A549 (cell line): ENCODE measurements at regions not wholly inside any gene's neighbourhood (a gene's known extent, or its start where the extent isn't known, plus 50 kb on each side); places are given as distances from the start of the nearest gene placed in this dataset.

Experiments
- ATAC-seq, 2 experiments: fragments of 200-7000 bp in 1 of 2; fragments of >200 bp in 1 of 2; cut with Nextera tagmentation in 1 of 2; cut with Tn5 transposase in 1 of 2; 3 replicates each; pipeline versions ENCODE4 v1.8.0 to v1.9.1; 2018 to 2020; ENCODE audit warnings: mild to moderate bottlenecking in 1 of 2, moderate library complexity in 1 of 2
- CTCF ChIA-PET: fragments of 300-600 bp; sonication (Branson Sonifier 250); formaldehyde crosslinking; extraction: SDS; loops from one replicate; lab custom pipeline; 2021; ENCODE audit warnings: antibody characterized with exemption, inconsistent platforms; lab: Yijun Ruan, JAX
- POLR2A ChIA-PET: fragments of 350-600 bp; formaldehyde crosslinking; extraction: SDS; loops from one replicate; lab custom pipeline; 2021; ENCODE audit warnings: antibody characterized with exemption, inconsistent platforms; lab: Yijun Ruan, JAX
- DNase-seq, 2 experiments: peaks; one replicate each; pipeline versions ENCODE4 v3.0.0 to v3.0.0-alpha.2; 2011 to 2016; ENCODE audit warnings: low read depth in 1 of 2, low spot score in 1 of 2
- FAIRE-seq: peaks from 2 replicates; lab custom pipeline; 2011; peaks lifted over from hg19 to GRCh38; lab: Jason Lieb, UNC
- H3K27ac ChIP-seq, 2 experiments: fragments of >200 bp; sonication (Bioruptor Twin); formaldehyde crosslinking; 3 replicates each; pipeline ENCODE4 v1.5.1; 2016 to 2017
- H3K4me1 ChIP-seq: fragments of >200 bp; sonication (Bioruptor Twin); formaldehyde crosslinking; 3 replicates; pipeline ENCODE4 v1.6.1; 2016
- H3K4me2 ChIP-seq: fragments of >200 bp; sonication (Bioruptor Twin); formaldehyde crosslinking; 3 replicates; pipeline ENCODE4 v1.6.1; 2016
- H3K4me3 ChIP-seq: fragments of >200 bp; sonication (Bioruptor Twin); formaldehyde crosslinking; 3 replicates; pipeline ENCODE4 v1.5.1; 2016
- H3K9me3 ChIP-seq: fragments of >200 bp; sonication (Bioruptor Twin); formaldehyde crosslinking; 3 replicates; pipeline ENCODE4 v1.6.1; 2016
- BHLHE40 ChIP-seq: IDR thresholded peaks from 2 replicates; pipeline ENCODE4 v1.6.1; 2012; ENCODE audit warnings: low read depth, low read length, inconsistent platforms
- CEBPB ChIP-seq, 2 experiments: fragments of >200 bp in 1 of 2; sonication (Bioruptor Twin) in 1 of 2; formaldehyde crosslinking in 1 of 2; IDR thresholded peaks; 2 replicates each; pipeline ENCODE4 v1.6.1; 2012 to 2016
- CHD4 ChIP-seq: fragments of 200-600 bp; sonication (generic); IDR thresholded peaks from 2 replicates; pipeline ENCODE4 v1.6.1; 2016; ENCODE audit warnings: antibody characterized with exemption, mild to moderate bottlenecking, borderline replicate concordance
- CTCF ChIP-seq: fragments of >200 bp; sonication (Bioruptor Twin); formaldehyde crosslinking; IDR thresholded peaks from 3 replicates; pipeline ENCODE4 v1.5.1; 2016
- EP300 ChIP-seq, 2 experiments: fragments of >200 bp; sonication (Bioruptor Twin); formaldehyde crosslinking; IDR thresholded peaks; 2 replicates in 1 of 2; 3 replicates in 1 of 2; pipeline ENCODE4 v1.6.1; 2016 to 2017
- ESRRA ChIP-seq: fragments of 150-350 bp; IDR thresholded peaks from 2 replicates; pipeline ENCODE4 v1.6.1; 2014; ENCODE audit warnings: mild to moderate bottlenecking, low read length, borderline replicate concordance
- FOSL2 ChIP-seq, 2 experiments: fragments of 450-650 bp in 1 of 2; fragments of >200 bp in 1 of 2; sonication (Bioruptor Twin) in 1 of 2; formaldehyde crosslinking; IDR thresholded peaks; 2 replicates each; pipeline versions ENCODE4 v1.5.0 to v1.6.1; 2016 to 2020; ENCODE audit warnings: mild to moderate bottlenecking in 1 of 2, moderate library complexity in 1 of 2
- GATA3 ChIP-seq: IDR thresholded peaks from 2 replicates; pipeline ENCODE4 v1.6.1; 2012; ENCODE audit warnings: borderline replicate concordance
- KDM5A ChIP-seq: fragments of 200-600 bp; sonication (generic); IDR thresholded peaks from 2 replicates; pipeline ENCODE4 v1.6.1; 2016; ENCODE audit warnings: antibody characterized with exemption, mild to moderate bottlenecking
- MAX ChIP-seq: IDR thresholded peaks from 2 replicates; pipeline ENCODE4 v1.6.1; 2012
- MYC ChIP-seq: IDR thresholded peaks from 2 replicates; pipeline ENCODE4 v1.6.1; 2012; ENCODE audit warnings: mild to moderate bottlenecking, inconsistent platforms, low read length, improper control_type of control experiment, borderline replicate concordance
- NPAS2 ChIP-seq: fragments of 250-450 bp; sonication (Bioruptor Pico); IDR thresholded peaks from 2 replicates; pipeline ENCODE4 v1.8.0; 2022; ENCODE audit warnings: mild to moderate bottlenecking, moderate library complexity, borderline replicate concordance
- NR3C1 ChIP-seq: fragments of >200 bp; sonication (Bioruptor Twin); formaldehyde crosslinking; IDR thresholded peaks from 3 replicates; pipeline ENCODE4 v1.6.1; 2017
- POLR2A ChIP-seq: IDR thresholded peaks from 2 replicates; pipeline ENCODE4 v1.6.1; 2012; ENCODE audit warnings: mild to moderate bottlenecking, low read length
- RAD21 ChIP-seq, 2 experiments: fragments of >200 bp in 1 of 2; sonication (Bioruptor Twin) in 1 of 2; formaldehyde crosslinking in 1 of 2; IDR thresholded peaks in 1 of 2; conservative IDR thresholded peaks in 1 of 2; 2 replicates in 1 of 2; 3 replicates in 1 of 2; pipeline ENCODE4 v1.6.1; 2012 to 2018; ENCODE audit warnings: inconsistent platforms in 1 of 2
- RARB ChIP-seq: fragments of 250-450 bp; sonication (Bioruptor Pico); IDR thresholded peaks from 2 replicates; pipeline ENCODE4 v1.8.0; 2021; ENCODE audit warnings: mild to moderate bottlenecking, moderate library complexity
- RCOR1 ChIP-seq: fragments of 150-350 bp; IDR thresholded peaks from 2 replicates; pipeline ENCODE4 v1.6.1; 2014; ENCODE audit warnings: antibody characterized with exemption, low read length, low read depth
- RNF2 ChIP-seq: fragments of 200-600 bp; sonication (generic); IDR thresholded peaks from 2 replicates; pipeline ENCODE4 v1.6.1; 2016; ENCODE audit warnings: low read depth, mild to moderate bottlenecking, antibody characterized with exemption, moderate library complexity, borderline replicate concordance
- SREBF2 ChIP-seq: fragments of 450-650 bp; IDR thresholded peaks from 2 replicates; pipeline ENCODE4 v1.6.1; 2014; ENCODE audit warnings: mild to moderate bottlenecking, moderate library complexity
- WGBS: methylation state at CpG from one replicate; pipeline ENCODE4 v1.1.6; 2017; ENCODE audit errors: missing lambda C conversion rate; 5-methylcytosine and 5-hydroxymethylcytosine counted together

- Histone ChIP-seq H3K27ac (no peak overlapping the region), H3K4me1 (no peaks in the 10 kb centered on the region), H3K9me3 (no peaks in the 10 kb centered on the region)
- WGBS, result 4% methylated on average over 1 of the region's 1 CpG
- FAIRE-seq, result no peak
- DNase-seq, result no peak
- no peak for ATAC-seq
- CTCF ChIA-PET, result no interaction called here
- TF ChIP-seq BHLHE40, result no peak
- TF ChIP-seq, all 56 proteins: peak for 0
- H3K4me3 ChIP-seq, result no peak overlapping the region
- no peak overlapping the region for H3K4me2 ChIP-seq
- POLR2A ChIA-PET, result no interaction called here
Observed at GRCh38 chr12:5310151-5310550, 121.8 kb upstream of the NTF3 start.

GRCh38 chr12:5317556-5317955 lies 114.4 kb upstream of the NTF3 start:
- Histone ChIP-seq H3K4me2 (no peak overlapping the region), H3K4me3 (no peak overlapping the region), H3K4me1 (no peaks in the 10 kb centered on the region), H3K27ac (no peak overlapping the region), H3K9me3 (no peaks in the 10 kb centered on the region)
- DNase-seq, result no peak
- ATAC-seq, result no peak
- ChIA-PET CTCF (interaction anchor here (0.9 to 1.2 kb wide), 2 partner anchors 8 to 19 kb away, joined by 3 read pairs; no protein-coding TSS in a partner anchor), POLR2A (no interaction called here)
- FAIRE-seq, result no peak
- TF ChIP-seq RARB, result no peak
- TF ChIP-seq RNF2, result no peak
- TF ChIP-seq CHD4, result no peak
- no peak for TF ChIP-seq SREBF2
- no peak for TF ChIP-seq RAD21 (conservative IDR thresholded peaks at IDR 0.05 in 1 of 2, IDR thresholded peaks at IDR 0.05 in 1 of 2)
- TF ChIP-seq MYC, result no peak
- no peak for TF ChIP-seq FOSL2 (IDR thresholded peaks at IDR 0.05)
- TF ChIP-seq FOSL2 (CRISPR knock-in tag; IDR thresholded peaks at IDR 0.05), result no peak
- no peak for TF ChIP-seq NR3C1
- no peak for TF ChIP-seq MAX
- TF ChIP-seq CEBPB (IDR thresholded peaks at IDR 0.05), result no peak
- TF ChIP-seq ESRRA, result no peak

DNA sequence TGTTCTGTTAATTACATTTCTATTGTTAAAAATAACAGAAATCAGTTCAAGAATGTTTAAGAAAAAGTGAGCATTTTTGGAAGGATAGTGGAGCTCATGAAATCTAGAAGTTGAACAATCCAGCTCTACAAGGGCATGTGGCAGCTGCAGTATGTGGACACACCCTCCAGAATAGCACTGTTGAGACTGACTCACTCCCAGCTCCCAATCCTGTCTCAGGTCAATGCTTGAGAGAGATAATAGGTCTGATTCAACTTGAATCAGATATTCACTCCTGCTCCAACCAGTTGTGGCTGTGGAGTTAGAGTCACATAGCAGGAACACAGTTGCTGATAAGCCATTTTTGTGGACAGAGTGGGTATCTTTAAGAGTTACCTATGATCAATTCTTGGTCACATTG lies 113.0 kb upstream of the NTF3 start:
- ATAC-seq, result no peak
- POLR2A ChIA-PET, result no interaction called here

More for the DNA sequence above, 113.0 kb upstream of the NTF3 start:
- H3K4me3 ChIP-seq, result no peak overlapping the region
- DNase-seq (no peak), FAIRE-seq (no peak)
- H3K9me3 ChIP-seq, result no peaks in the 10 kb centered on the region
- H3K27ac ChIP-seq, result no peak overlapping the region
- H3K4me2 ChIP-seq, result no peak overlapping the region
- CTCF ChIA-PET, result no interaction called here
- no peaks in the 10 kb centered on the region for H3K4me1 ChIP-seq
- TF ChIP-seq RCOR1 (no peak), GATA3 (no peak), NPAS2 (CRISPR knock-in tag) (no peak), EP300 (IDR thresholded peaks at IDR 0.05) (no peak), CTCF (no peak), KDM5A (no peak), POLR2A (no peak)
